Pancreas (tissue), 10 donors: ENCODE measurements at regions not wholly inside any gene's neighbourhood (a gene's known extent, or its start where the extent isn't known, plus 50 kb on each side); places are given as distances from the start of the nearest gene placed in this dataset.

Experiments
- ATAC-seq, 4 donors: fragments of 200-7000 bp; cut with Tn5 transposase; one replicate each; pipeline versions ENCODE4 v1.8.0 to v1.9.1; 2020; ENCODE audit warnings: mild to moderate bottlenecking in 4 of 4, moderate library complexity in 4 of 4
- DNase-seq, 6 donors: peaks; one replicate each; pipeline ENCODE4 v3.0.0-alpha.2; 2020
- FAIRE-seq: peaks from 2 replicates; lab custom pipeline; 2012; peaks lifted over from hg19 to GRCh38; lab: Jason Lieb, UNC
- H3K27ac ChIP-seq, 4 donors: fragments of 200-600 bp; sonication (generic); 1 replicate in 3 of 4; 2 replicates in 1 of 4; pipeline versions ENCODE4 v1.5.0 to v1.8.0; 2020
- H3K27me3 ChIP-seq, 4 donors: fragments of 200-600 bp; one replicate each; pipeline ENCODE4 v1.8.0; 2021
- H3K36me3 ChIP-seq, 3 donors: fragments of 200-600 bp; sonication (generic) in 1 of 3; one replicate each; pipeline versions ENCODE4 v1.5.0 to v1.8.0; 2020 to 2021
- H3K4me1 ChIP-seq, 3 donors: fragments of 200-600 bp; one replicate each; pipeline ENCODE4 v1.8.0; 2021
- H3K4me3 ChIP-seq, 4 donors: fragments of 200-600 bp; sonication (generic) in 2 of 4; one replicate each; pipeline versions ENCODE4 v1.5.0 to v1.8.0; 2020 to 2021
- H3K9me3 ChIP-seq, 4 donors: fragments of 200-600 bp; one replicate each; pipeline ENCODE4 v1.8.0; 2021
- CTCF ChIP-seq, 4 donors: fragments of 200-600 bp; sonication (generic) in 3 of 4; IDR thresholded peaks; one replicate each; pipeline versions ENCODE4 v1.5.0 to v1.8.0; 2021; ENCODE audit warnings: antibody characterized with exemption in 4 of 4
- WGBS, 2 donors: extraction: QIAGEN DNeasy Blood & Tissue Kit; methylation state at CpG; one replicate each; pipeline ENCODE4 v1.1.7; 2013; 5-methylcytosine and 5-hydroxymethylcytosine counted together
- intact Hi-C, 3 donors: fragments of 100-400 bp; cut with DNase I; formaldehyde crosslinking; loops; one replicate each; pipeline versions ENCODE4 v1.11.1 to v1.14.2; 2022
- donor health status: healthy with polysubstance abuse.
- donor health status: DM: no; HTN: no; CAD: no; lungs with moderate emphysema.
- donor health status: DM: no; HTN: no; CAD: no.
- donor health status: control.
- donor health status: control.
- donor health status: Bipolar disorder and iron deficiency.
- donor health status: DM: yes; HTN: yes; CAD: no.
- donor health status: DM: no; HTN: no; CAD: no.
- donor health status: DM: no; HTN: no; CAD: no.
- donor health status: DM: yes; HTN: yes; CAD: no.

GRCh38 chr1:86296305-86297205 lies 99.6 kb downstream of the ODF2L start:
- TF ChIP-seq CTCF (IDR thresholded peaks at IDR 0.05) = no peak
- H3K9me3 ChIP-seq = no peaks in the 10 kb centered on the region
- intact Hi-C loops = no loop called here
- no peak overlapping the region for H3K4me3 ChIP-seq
- no peaks in the 10 kb centered on the region for H3K36me3 ChIP-seq
- DNase-seq (no peak), FAIRE-seq (no peak), ATAC-seq (peak in 1 of 4 donors; percentile 25)
- H3K27me3 ChIP-seq = no peaks in the 10 kb centered on the region
- H3K27ac ChIP-seq = no peak overlapping the region
- WGBS, 2 donors = 59 to 73% methylated on average over 7 of the region's 7 CpGs
- H3K4me1 ChIP-seq = no peaks in the 10 kb centered on the region

- WGBS, 2 donors = 39 to 56% methylated on average over 1 of the region's 1 CpG
- ATAC-seq (no peak), FAIRE-seq (no peak), DNase-seq (no peak)
- Histone ChIP-seq H3K4me1 (no peaks in the 10 kb centered on the region), H3K9me3 (no peaks in the 10 kb centered on the region), H3K4me3 (no peak overlapping the region), H3K27ac (no peak overlapping the region), H3K27me3 (no peaks in the 10 kb centered on the region), H3K36me3 (no peaks in the 10 kb centered on the region)
- no peak for TF ChIP-seq CTCF (IDR thresholded peaks at IDR 0.05)
- intact Hi-C loops = no loop called here
Measured at GRCh38 chr1:86289746-86290145, 106.4 kb downstream of the ODF2L start.

GRCh38 chr1:86289161-86289560 lies 107.0 kb downstream of the ODF2L start:
- ATAC-seq (no peak), DNase-seq (no peak), FAIRE-seq (no peak)
- intact Hi-C loops = no loop called here
- TF ChIP-seq CTCF (IDR thresholded peaks at IDR 0.05) = no peak
- no peaks in the 10 kb centered on the region for H3K27me3 ChIP-seq
- no peak overlapping the region for H3K27ac ChIP-seq
- no peaks in the 10 kb centered on the region for H3K4me1 ChIP-seq
- no peaks in the 10 kb centered on the region for H3K36me3 ChIP-seq
- no peaks in the 10 kb centered on the region for H3K9me3 ChIP-seq
- H3K4me3 ChIP-seq = no peak overlapping the region

- Histone ChIP-seq H3K4me1 (no peaks in the 10 kb centered on the region), H3K36me3 (no peaks in the 10 kb centered on the region), H3K9me3 (no peaks in the 10 kb centered on the region), H3K27ac (no peak overlapping the region), H3K27me3 (no peaks in the 10 kb centered on the region), H3K4me3 (no peak overlapping the region)
- TF ChIP-seq CTCF (IDR thresholded peaks at IDR 0.05) = no peak
- intact Hi-C loops = no loop called here
- 71 to 81% methylated on average over 6 of the region's 6 CpGs for WGBS, 2 donors
- ATAC-seq (no peak), FAIRE-seq (no peak), DNase-seq (no peak)
Measured at GRCh38 chr1:86288586-86289147, 107.5 kb downstream of the ODF2L start.

GRCh38 chr1:86285796-86286195 lies 110.3 kb downstream of the ODF2L start:
- intact Hi-C loops = no loop called here
- FAIRE-seq = no peak
- no peaks in the 10 kb centered on the region for H3K4me1 ChIP-seq
- ATAC-seq = no peak
- H3K27ac ChIP-seq = no peak overlapping the region
- 58 to 71% methylated on average over 4 of the region's 4 CpGs for WGBS, 2 donors
- no peak for TF ChIP-seq CTCF (IDR thresholded peaks at IDR 0.05)
- no peak for DNase-seq
- no peak overlapping the region for H3K4me3 ChIP-seq
- no peaks in the 10 kb centered on the region for H3K36me3 ChIP-seq
- H3K27me3 ChIP-seq = no peaks in the 10 kb centered on the region
- H3K9me3 ChIP-seq = no peaks in the 10 kb centered on the region
